Breast epithelium (tissue), 4 donors: ENCODE measurements at regions not wholly inside any gene's neighbourhood (a gene's known extent, or its start where the extent isn't known, plus 50 kb on each side); places are given as distances from the start of the nearest gene placed in this dataset.

Experiments used
- DNase-seq, 2 donors: peaks; one replicate each; pipeline ENCODE4 v3.0.0-alpha.2; 2019; ENCODE audit warnings: low spot score in 2 of 2
- H3K27ac ChIP-seq, 2 donors: fragments of 200-600 bp; sonication (generic) in 1 of 2; one replicate each; pipeline ENCODE4 v1.5.1; 2016 to 2019; ENCODE audit warnings: mild to moderate bottlenecking in 1 of 2
- H3K27me3 ChIP-seq, 2 donors: fragments of 200-600 bp; sonication (generic) in 1 of 2; one replicate each; pipeline versions ENCODE4 v1.5.1 to v1.6.0; 2017 to 2019; ENCODE audit warnings: control low read depth in 1 of 2, mild to moderate bottlenecking in 1 of 2
- H3K36me3 ChIP-seq: fragments of 200-600 bp; one replicate; pipeline ENCODE4 v1.5.1; 2019
- H3K4me1 ChIP-seq, 2 donors: fragments of 200-600 bp; sonication (generic); one replicate each; pipeline ENCODE4 v1.5.1; 2016 to 2019; ENCODE audit warnings: control low read depth in 1 of 2
- H3K4me3 ChIP-seq, 3 donors: fragments of 200-600 bp; sonication (generic); 1 replicate in 2 of 3; 2 replicates in 1 of 3; pipeline ENCODE4 v1.5.1; 2016 to 2019; ENCODE audit warnings: mild to moderate bottlenecking in 3 of 3, moderate library complexity in 2 of 3
- H3K9me3 ChIP-seq, 2 donors: fragments of 200-600 bp; sonication (generic) in 1 of 2; one replicate each; pipeline ENCODE4 v1.5.1; 2016 to 2019; ENCODE audit warnings: control low read depth in 1 of 2
- POLR2A ChIP-seq: fragments of 450-650 bp; IDR thresholded peaks from one replicate; pipeline ENCODE4 v1.6.1; 2016; ENCODE audit warnings: antibody characterized with exemption, mild to moderate bottlenecking, moderate library complexity
- POLR2AphosphoS5 ChIP-seq, 3 donors: sonication (generic); formaldehyde crosslinking; IDR thresholded peaks; one replicate each; pipeline ENCODE4 v1.6.1; 2017; ENCODE audit warnings: antibody characterized with exemption in 3 of 3
- intact Hi-C: fragments of 100-400 bp; cut with DNase I; formaldehyde crosslinking; loops from one replicate; pipeline ENCODE4 v1.15.1; 2023; ENCODE audit warnings: low total_unique reads
- TF ChIP-seq, protein P1 (sequence below), 3 donors: fragments of 450-650 bp; IDR thresholded peaks; one replicate each; pipeline ENCODE4 v1.5.1; 2016 to 2017; ENCODE audit warnings: antibody characterized with exemption in 3 of 3, mild to moderate bottlenecking in 3 of 3, moderate library complexity in 3 of 3

GRCh38 chrX:84721416-84721815, 219.2 kb upstream of the HDX start:
- TF ChIP-seq, protein P1, sequence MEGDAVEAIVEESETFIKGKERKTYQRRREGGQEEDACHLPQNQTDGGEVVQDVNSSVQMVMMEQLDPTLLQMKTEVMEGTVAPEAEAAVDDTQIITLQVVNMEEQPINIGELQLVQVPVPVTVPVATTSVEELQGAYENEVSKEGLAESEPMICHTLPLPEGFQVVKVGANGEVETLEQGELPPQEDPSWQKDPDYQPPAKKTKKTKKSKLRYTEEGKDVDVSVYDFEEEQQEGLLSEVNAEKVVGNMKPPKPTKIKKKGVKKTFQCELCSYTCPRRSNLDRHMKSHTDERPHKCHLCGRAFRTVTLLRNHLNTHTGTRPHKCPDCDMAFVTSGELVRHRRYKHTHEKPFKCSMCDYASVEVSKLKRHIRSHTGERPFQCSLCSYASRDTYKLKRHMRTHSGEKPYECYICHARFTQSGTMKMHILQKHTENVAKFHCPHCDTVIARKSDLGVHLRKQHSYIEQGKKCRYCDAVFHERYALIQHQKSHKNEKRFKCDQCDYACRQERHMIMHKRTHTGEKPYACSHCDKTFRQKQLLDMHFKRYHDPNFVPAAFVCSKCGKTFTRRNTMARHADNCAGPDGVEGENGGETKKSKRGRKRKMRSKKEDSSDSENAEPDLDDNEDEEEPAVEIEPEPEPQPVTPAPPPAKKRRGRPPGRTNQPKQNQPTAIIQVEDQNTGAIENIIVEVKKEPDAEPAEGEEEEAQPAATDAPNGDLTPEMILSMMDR (IDR thresholded peaks at IDR 0.05), result no peak
- TF ChIP-seq POLR2AphosphoS5 (IDR thresholded peaks at IDR 0.05) (no peak), POLR2A (no peak)
- no peak for DNase-seq
- Histone ChIP-seq H3K36me3 (no peaks in the 10 kb centered on the region), H3K4me1 (no peaks in the 10 kb centered on the region), H3K9me3 (no peaks in the 10 kb centered on the region), H3K27me3 (peaks cover 0 to 12% of the 10 kb centered on the region in 2 donors), H3K27ac (no peak overlapping the region), H3K4me3 (no peak overlapping the region)
- intact Hi-C loops, result no loop called here

DNA sequence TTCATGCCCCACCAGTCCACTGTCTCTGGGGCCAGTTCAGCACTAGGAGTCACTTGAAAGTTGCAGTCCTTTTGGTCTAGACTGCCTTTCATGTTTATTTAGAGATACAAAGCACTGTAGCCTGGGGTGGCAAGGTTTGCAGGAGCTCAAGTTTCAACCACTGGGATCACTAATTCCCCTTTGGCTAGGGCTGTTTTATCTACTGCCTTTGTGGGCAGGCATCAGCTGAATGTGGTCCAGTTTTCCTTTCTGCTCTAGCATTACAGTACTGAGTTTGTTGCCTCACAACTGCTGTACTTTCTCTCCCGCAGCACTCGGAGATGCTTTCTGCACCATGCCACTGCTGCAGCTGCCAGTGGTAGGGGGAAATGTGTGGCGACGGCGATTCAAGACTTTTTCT, 222.3 kb upstream of the HDX start:
- no peaks in the 10 kb centered on the region for H3K36me3 ChIP-seq
- H3K4me1 ChIP-seq, result no peaks in the 10 kb centered on the region
- intact Hi-C loops, result no loop called here
- no peaks in the 10 kb centered on the region for H3K9me3 ChIP-seq
- H3K27ac ChIP-seq, result no peak overlapping the region
- no peak for DNase-seq
- no peak for TF ChIP-seq POLR2A
- no peak for TF ChIP-seq POLR2AphosphoS5 (IDR thresholded peaks at IDR 0.05)
- TF ChIP-seq, protein P1 (IDR thresholded peaks at IDR 0.05), result no peak
- peaks cover 0 to 12% of the 10 kb centered on the region in 2 donors for H3K27me3 ChIP-seq
- no peak overlapping the region for H3K4me3 ChIP-seq

- H3K4me3 ChIP-seq, result no peak overlapping the region
- H3K27me3 ChIP-seq, result peaks cover 0 to under 1% of the 10 kb centered on the region in 2 donors
- no peak overlapping the region for H3K27ac ChIP-seq
- intact Hi-C loops, result no loop called here
- no peaks in the 10 kb centered on the region for H3K9me3 ChIP-seq
- TF ChIP-seq, protein P1 (IDR thresholded peaks at IDR 0.05), result no peak
- TF ChIP-seq POLR2AphosphoS5 (IDR thresholded peaks at IDR 0.05) (no peak), POLR2A (no peak)
- no peak for DNase-seq
- no peaks in the 10 kb centered on the region for H3K4me1 ChIP-seq
- no peaks in the 10 kb centered on the region for H3K36me3 ChIP-seq
Observed at GRCh38 chrX:84729408-84729807, 227.2 kb upstream of the HDX start.

- intact Hi-C loops, result no loop called here
- DNase-seq, result no peak
- TF ChIP-seq POLR2A (no peak), POLR2AphosphoS5 (IDR thresholded peaks at IDR 0.05) (no peak)
- TF ChIP-seq, protein P1 (IDR thresholded peaks at IDR 0.05), result peak in 2 of 3 donors; percentile 51 to 57
- no peaks in the 10 kb centered on the region for H3K9me3 ChIP-seq
- H3K27me3 ChIP-seq, result no peaks in the 10 kb centered on the region
- no peaks in the 10 kb centered on the region for H3K4me1 ChIP-seq
- H3K4me3 ChIP-seq, result no peak overlapping the region
- H3K27ac ChIP-seq, result no peak overlapping the region
- H3K36me3 ChIP-seq, result no peaks in the 10 kb centered on the region
Observed at GRCh38 chrX:84729809-84730208, 227.6 kb upstream of the HDX start.

DNA sequence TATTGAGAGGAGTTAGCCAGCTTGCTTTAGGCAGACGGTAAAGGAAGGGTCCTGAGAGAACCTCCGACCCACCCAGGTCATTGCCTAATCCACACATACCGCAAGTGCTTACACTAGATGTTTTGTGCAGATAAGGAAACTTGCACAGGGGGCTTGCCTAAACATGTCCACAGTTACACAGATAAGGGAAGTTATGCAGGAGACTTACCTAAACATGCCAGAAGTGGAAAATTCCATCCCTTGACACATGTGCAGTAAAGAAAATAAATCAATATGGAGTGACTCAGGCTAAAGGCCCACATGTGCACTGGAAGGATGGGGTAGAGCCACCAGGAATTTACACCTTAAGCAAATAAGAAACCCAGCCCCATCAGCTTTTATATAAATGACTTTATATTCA, 232.8 kb upstream of the HDX start:
- Histone ChIP-seq H3K36me3 (no peaks in the 10 kb centered on the region), H3K4me1 (no peaks in the 10 kb centered on the region), H3K9me3 (no peaks in the 10 kb centered on the region), H3K27ac (no peak overlapping the region), H3K27me3 (peaks cover 0 to 22% of the 10 kb centered on the region in 2 donors), H3K4me3 (no peak overlapping the region)
- intact Hi-C loops, result no loop called here
- no peak for TF ChIP-seq POLR2A
- TF ChIP-seq POLR2AphosphoS5 (IDR thresholded peaks at IDR 0.05), result no peak
- TF ChIP-seq, protein P1 (IDR thresholded peaks at IDR 0.05), result no peak
- DNase-seq, result no peak
